Neuronal stem cell (in vitro differentiated cells): ENCODE measurements at regions not wholly inside any gene's neighbourhood (a gene's known extent, or its start where the extent isn't known, plus 50 kb on each side); places are given as distances from the start of the nearest gene placed in this dataset.

ENCODE experiments used
- DNase-seq: peaks from one replicate; pipeline ENCODE4 v3.0.0-alpha.2; 2013; ENCODE audit warnings: low spot score
- H2AFZ ChIP-seq: one replicate; pipeline ENCODE4 v1.6.1; 2013; ENCODE audit warnings: mild to moderate bottlenecking, low read length, inconsistent platforms
- H2AK5ac ChIP-seq: 2 replicates; pipeline ENCODE4 v1.6.1; 2013; ENCODE audit warnings: low read depth, mild to moderate bottlenecking, inconsistent platforms, low read length, moderate library complexity, mixed read lengths
- H2BK120ac ChIP-seq: 2 replicates; pipeline ENCODE4 v1.6.1; 2013; ENCODE audit warnings: low read depth, mild to moderate bottlenecking, inconsistent platforms, low read length, moderate library complexity, mixed read lengths
- H2BK12ac ChIP-seq: one replicate; pipeline ENCODE4 v1.6.1; 2013; ENCODE audit warnings: low read length, inconsistent platforms
- H2BK15ac ChIP-seq: 2 replicates; pipeline ENCODE4 v1.6.1; 2013; ENCODE audit warnings: mild to moderate bottlenecking, low read length, inconsistent platforms, mixed read lengths
- H2BK5ac ChIP-seq: one replicate; pipeline ENCODE4 v1.6.1; 2013; ENCODE audit warnings: inconsistent platforms, mild to moderate bottlenecking, low read length, moderate library complexity
- H3K14ac ChIP-seq: one replicate; pipeline ENCODE4 v1.6.1; 2013; ENCODE audit warnings: low read length, inconsistent platforms
- H3K18ac ChIP-seq: 2 replicates; pipeline ENCODE4 v1.6.1; 2013; ENCODE audit warnings: low read length, inconsistent platforms
- H3K23ac ChIP-seq: 2 replicates; pipeline ENCODE4 v1.6.1; 2013; ENCODE audit warnings: low read depth, mild to moderate bottlenecking, mixed read lengths, low read length, inconsistent platforms; ENCODE audit not compliant: poor library complexity
- H3K27ac ChIP-seq: replicated peaks from 3 replicates; pipeline ENCODE4 v1.5.1; 2013; ENCODE audit warnings: low read length, inconsistent platforms
- H3K27me3 ChIP-seq, 3 experiments: 2 replicates each; pipeline ENCODE4 v1.6.1; 2013; ENCODE audit warnings: low read length in 3 of 3, mild to moderate bottlenecking in 2 of 3, inconsistent platforms in 1 of 3, low read depth in 1 of 3, mixed read lengths in 1 of 3, moderate library complexity in 1 of 3; ENCODE audit not compliant: control insufficient read depth in 3 of 3, insufficient read depth in 3 of 3
- H3K36me3 ChIP-seq, 2 donors: replicated peaks in 1 of 2; 2 replicates each; pipeline ENCODE4 v1.6.1; 2013; ENCODE audit warnings: low read length in 2 of 2; ENCODE audit not compliant: control insufficient read depth in 2 of 2, insufficient read depth in 2 of 2
- H3K4ac ChIP-seq: 2 replicates; pipeline ENCODE4 v1.6.1; 2013; ENCODE audit warnings: inconsistent platforms, mild to moderate bottlenecking, low read length, moderate library complexity
- H3K4me1 ChIP-seq, 2 donors: 1 replicate in 1 of 2; 2 replicates in 1 of 2; pipeline ENCODE4 v1.6.1; 2013; ENCODE audit warnings: low read length in 2 of 2, low read depth in 1 of 2; ENCODE audit not compliant: control insufficient read depth in 2 of 2, insufficient read depth in 1 of 2
- H3K4me2 ChIP-seq: one replicate; pipeline ENCODE4 v1.6.1; 2013; ENCODE audit warnings: mild to moderate bottlenecking, low read length, inconsistent platforms; ENCODE audit not compliant: insufficient read depth, poor library complexity, severe bottlenecking
- H3K4me3 ChIP-seq, 2 donors: 2 replicates each; pipeline ENCODE4 v1.5.1; 2013; ENCODE audit warnings: low read length in 2 of 2, mild to moderate bottlenecking in 2 of 2, inconsistent platforms in 1 of 2, moderate library complexity in 1 of 2
- H3K79me1 ChIP-seq: one replicate; pipeline ENCODE4 v1.6.1; 2013; ENCODE audit warnings: low read depth, mild to moderate bottlenecking, inconsistent platforms, low read length, moderate library complexity
- H3K9ac ChIP-seq: one replicate; pipeline ENCODE4 v1.6.1; 2013; ENCODE audit warnings: mild to moderate bottlenecking, low read depth, low read length, inconsistent platforms; ENCODE audit not compliant: poor library complexity
- H3K9me3 ChIP-seq, 2 donors: replicated peaks in 1 of 2; 2 replicates each; pipeline versions ENCODE3 to v1.6.1; 2013; ENCODE audit warnings: low read length in 2 of 2, mild to moderate bottlenecking in 2 of 2, inconsistent platforms in 1 of 2, low read depth in 1 of 2, mixed read lengths in 1 of 2, moderate library complexity in 1 of 2; ENCODE audit not compliant: control insufficient read depth in 2 of 2, insufficient read depth in 1 of 2
- H4K8ac ChIP-seq: one replicate; pipeline ENCODE4 v1.6.1; 2013; ENCODE audit warnings: low read depth, mild to moderate bottlenecking, inconsistent platforms, low read length, moderate library complexity
- H4K91ac ChIP-seq: one replicate; pipeline ENCODE4 v1.6.1; 2013; ENCODE audit warnings: low read length, low read depth, mild to moderate bottlenecking, inconsistent platforms; ENCODE audit not compliant: poor library complexity
- WGBS, 2 donors: extraction: QIAGEN DNeasy Blood & Tissue Kit; methylation state at CpG; one replicate each; pipeline ENCODE4 v1.1.7; 2013; ENCODE audit warnings: missing lambda C conversion rate in 2 of 2, mixed read lengths in 1 of 2; ENCODE audit not compliant: insufficient read length in 2 of 2, insufficient replicate concordance in 1 of 2; ENCODE audit errors: extremely low coverage in 2 of 2; 5-methylcytosine and 5-hydroxymethylcytosine counted together

DNA sequence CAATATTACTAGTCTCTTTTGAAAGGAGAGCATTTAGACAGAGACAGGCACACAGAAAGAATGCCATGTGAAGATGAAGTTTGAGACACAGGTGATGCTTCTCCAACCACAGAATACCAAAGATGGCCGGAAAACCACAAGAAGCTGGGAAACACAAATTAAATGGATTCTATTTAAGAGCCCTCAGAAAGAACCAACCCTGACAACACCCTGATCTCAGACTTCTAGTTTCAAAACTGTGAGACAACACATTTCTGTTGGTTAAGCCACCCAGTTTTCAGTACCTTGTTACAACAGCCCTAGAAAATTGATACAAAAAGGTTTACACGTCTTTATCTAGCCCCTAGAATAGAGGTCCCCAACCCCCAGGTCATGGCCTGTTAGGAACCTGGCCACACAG, 79.8 kb upstream of the CCNG1 start:
- Histone ChIP-seq H4K91ac (no peak overlapping the region), H3K23ac (no peak overlapping the region), H3K4ac (no peak overlapping the region), H2BK15ac (no peak overlapping the region), H2AFZ (no peak overlapping the region), H3K27ac (no peak overlapping the region), H3K27me3 (no peaks in the 10 kb centered on the region), H2BK5ac (no peak overlapping the region), H4K8ac (no peak overlapping the region), H3K9me3 (no peaks in the 10 kb centered on the region), H3K14ac (no peak overlapping the region), H3K4me3 (no peak overlapping the region), H2BK12ac (no peak overlapping the region), H3K18ac (no peak overlapping the region), H2BK120ac (no peak overlapping the region), H3K79me1 (no peaks in the 10 kb centered on the region), H3K4me1 (no peaks in the 10 kb centered on the region), H3K4me2 (no peak overlapping the region), H3K9ac (no peak overlapping the region), H2AK5ac (no peak overlapping the region), H3K36me3 (no peaks in the 10 kb centered on the region)
- no CpG with 5 or more reads among the region's 2 CpGs for WGBS, 2 donors
- DNase-seq: no peak

DNA sequence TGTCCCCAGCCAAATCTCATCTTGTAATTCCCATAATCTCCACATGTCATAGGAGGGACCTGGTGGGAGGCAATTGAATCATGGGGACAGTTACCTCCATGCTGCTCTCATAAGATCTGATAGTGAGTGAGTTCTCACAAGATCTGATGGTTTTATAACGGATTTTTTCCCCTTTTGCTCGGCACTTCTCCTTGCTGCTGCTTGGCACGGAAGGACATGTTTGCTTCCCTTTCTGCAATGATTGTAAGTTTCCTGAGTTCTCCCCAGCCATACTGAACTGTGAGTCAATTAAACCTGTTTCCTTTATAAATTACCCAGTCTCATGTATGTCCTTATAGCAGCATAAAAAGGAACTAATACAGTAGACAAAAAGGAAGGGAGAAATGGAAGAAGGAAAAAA, 76.7 kb upstream of the CCNG1 start:
- no CpG with 5 or more reads among the region's 3 CpGs for WGBS, 2 donors

DNA sequence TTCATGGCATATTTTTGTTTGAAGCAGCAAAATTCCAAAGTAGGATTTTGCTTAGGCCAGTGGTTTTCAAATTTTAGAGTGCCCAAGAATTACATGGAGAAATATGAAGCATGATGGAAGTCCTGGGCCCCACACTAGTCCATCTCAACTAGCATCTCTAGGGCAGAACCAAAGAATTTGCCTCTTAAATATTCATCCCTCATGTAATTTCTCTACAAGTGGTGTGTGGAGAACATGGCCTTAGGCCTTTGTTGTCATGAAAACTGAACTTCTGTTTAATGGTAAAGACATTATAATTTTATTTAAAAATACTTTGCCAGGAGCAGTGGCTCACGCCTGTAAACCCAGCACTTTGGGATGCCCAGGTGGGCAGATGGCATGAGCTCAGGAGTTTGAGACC, 75.9 kb upstream of the CCNG1 start:
- Histone ChIP-seq H2BK15ac (no peak overlapping the region), H3K79me1 (no peaks in the 10 kb centered on the region), H4K8ac (no peak overlapping the region), H3K36me3 (no peaks in the 10 kb centered on the region), H2BK5ac (no peak overlapping the region), H3K18ac (no peak overlapping the region), H3K4me2 (no peak overlapping the region), H3K4me1 (no peaks in the 10 kb centered on the region), H3K4ac (no peak overlapping the region), H3K27ac (no peak overlapping the region), H2BK120ac (no peak overlapping the region), H3K27me3 (no peaks in the 10 kb centered on the region), H3K14ac (no peak overlapping the region), H4K91ac (no peak overlapping the region), H2AK5ac (no peak overlapping the region), H3K4me3 (no peak overlapping the region), H2BK12ac (no peak overlapping the region), H3K9ac (no peak overlapping the region), H2AFZ (no peak overlapping the region), H3K23ac (no peak overlapping the region), H3K9me3 (peaks cover 0 to 2% of the 10 kb centered on the region in 2 donors)
- no peak for DNase-seq
- WGBS, 2 donors: no CpG with 5 or more reads among the region's 1 CpG

More for the DNA sequence above, 76.7 kb upstream of the CCNG1 start:
- H3K18ac ChIP-seq: no peak overlapping the region
- no peak overlapping the region for H2BK120ac ChIP-seq
- H2BK15ac ChIP-seq: no peak overlapping the region
- peaks cover 0 to 2% of the 10 kb centered on the region in 2 donors for H3K9me3 ChIP-seq
- H3K23ac ChIP-seq: no peak overlapping the region
- no peak overlapping the region for H4K8ac ChIP-seq
- H3K79me1 ChIP-seq: no peaks in the 10 kb centered on the region
- no peak overlapping the region for H4K91ac ChIP-seq
- H2BK5ac ChIP-seq: no peak overlapping the region
- no peak overlapping the region for H3K27ac ChIP-seq
- H3K4me2 ChIP-seq: no peak overlapping the region
- H3K36me3 ChIP-seq: no peaks in the 10 kb centered on the region
- H2AK5ac ChIP-seq: no peak overlapping the region
- no peaks in the 10 kb centered on the region for H3K27me3 ChIP-seq
- H3K4ac ChIP-seq: no peak overlapping the region
- DNase-seq: no peak
- no peaks in the 10 kb centered on the region for H3K4me1 ChIP-seq
- no peak overlapping the region for H2BK12ac ChIP-seq
- H3K14ac ChIP-seq: no peak overlapping the region
- H2AFZ ChIP-seq: no peak overlapping the region
- H3K9ac ChIP-seq: no peak overlapping the region
- no peak overlapping the region for H3K4me3 ChIP-seq

DNA sequence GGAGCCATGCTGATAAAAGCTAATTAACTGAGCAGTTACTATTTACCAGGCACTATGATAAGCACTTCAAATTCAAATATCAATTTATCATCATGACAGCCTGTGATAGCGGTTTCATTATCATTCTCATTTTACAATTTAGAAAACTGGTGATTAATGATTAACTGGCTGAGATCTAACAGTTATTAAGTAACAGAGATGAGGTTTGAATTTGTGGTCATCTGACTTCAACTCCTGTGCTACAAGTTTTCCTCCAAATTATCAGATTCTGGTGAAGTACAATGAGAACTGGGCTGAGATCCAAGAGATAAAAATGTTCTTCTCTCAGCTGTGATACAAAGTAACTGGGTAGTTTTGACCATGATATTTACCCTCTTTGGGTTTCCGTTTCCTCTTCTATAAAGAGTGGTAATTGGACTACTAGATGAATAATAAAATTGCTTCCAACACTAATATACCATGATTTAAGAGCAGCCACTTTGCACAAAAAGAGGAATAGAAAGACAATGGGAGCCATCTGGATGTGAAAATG, 74.5 kb upstream of the CCNG1 start:
- Histone ChIP-seq H2BK5ac (no peak overlapping the region), H3K36me3 (no peaks in the 10 kb centered on the region), H4K8ac (no peak overlapping the region), H3K14ac (no peak overlapping the region), H3K18ac (no peak overlapping the region), H4K91ac (no peak overlapping the region), H3K4ac (no peak overlapping the region), H3K4me1 (no peaks in the 10 kb centered on the region), H3K79me1 (no peaks in the 10 kb centered on the region), H2BK120ac (no peak overlapping the region), H2BK15ac (no peak overlapping the region), H3K23ac (no peak overlapping the region), H3K9ac (no peak overlapping the region), H2BK12ac (no peak overlapping the region), H3K4me3 (no peak overlapping the region), H3K9me3 (peaks cover 0 to 4% of the 10 kb centered on the region in 2 donors), H2AFZ (no peak overlapping the region), H3K27ac (no peak overlapping the region), H3K27me3 (no peaks in the 10 kb centered on the region), H2AK5ac (no peak overlapping the region), H3K4me2 (no peak overlapping the region)
- no CpG with 5 or more reads among the region's 2 CpGs for WGBS, 2 donors
- no peak for DNase-seq
